ENCODE measurements at regions not wholly inside any gene's neighbourhood (a gene's known extent, or its start where the extent isn't known, plus 50 kb on each side); places are given as distances from the start of the nearest gene placed in this dataset.
"Not testable (repeated sequence)": the region's sequence is repeated elsewhere in the genome, so short reads cannot be mapped to it uniquely, and the experiment has no call there.

DNA sequence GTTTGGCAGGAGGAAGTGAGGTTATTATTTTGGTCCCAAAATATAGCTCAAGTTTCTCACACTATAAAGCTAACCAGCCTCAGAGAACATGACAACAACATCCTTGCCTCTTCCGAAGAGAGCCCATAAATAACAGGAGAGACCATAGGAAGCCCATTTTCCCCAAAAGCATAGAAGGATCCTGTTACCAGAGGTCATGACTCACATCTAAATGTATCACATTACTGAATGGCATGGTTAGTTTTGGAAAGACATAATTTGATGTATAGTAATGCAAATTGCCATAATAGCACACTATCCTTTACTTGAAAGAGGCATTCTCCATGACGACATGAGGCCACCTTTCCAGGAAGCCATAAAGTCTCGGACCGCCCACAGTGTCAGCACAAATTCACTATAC, 238.8 kb upstream of the GRIA3 start:
- TF ChIP-seq EZH2phosphoT487 (IDR thresholded peaks at IDR 0.05; ENCODE audit: low read depth) = no peak
- TF ChIP-seq, protein P1, sequence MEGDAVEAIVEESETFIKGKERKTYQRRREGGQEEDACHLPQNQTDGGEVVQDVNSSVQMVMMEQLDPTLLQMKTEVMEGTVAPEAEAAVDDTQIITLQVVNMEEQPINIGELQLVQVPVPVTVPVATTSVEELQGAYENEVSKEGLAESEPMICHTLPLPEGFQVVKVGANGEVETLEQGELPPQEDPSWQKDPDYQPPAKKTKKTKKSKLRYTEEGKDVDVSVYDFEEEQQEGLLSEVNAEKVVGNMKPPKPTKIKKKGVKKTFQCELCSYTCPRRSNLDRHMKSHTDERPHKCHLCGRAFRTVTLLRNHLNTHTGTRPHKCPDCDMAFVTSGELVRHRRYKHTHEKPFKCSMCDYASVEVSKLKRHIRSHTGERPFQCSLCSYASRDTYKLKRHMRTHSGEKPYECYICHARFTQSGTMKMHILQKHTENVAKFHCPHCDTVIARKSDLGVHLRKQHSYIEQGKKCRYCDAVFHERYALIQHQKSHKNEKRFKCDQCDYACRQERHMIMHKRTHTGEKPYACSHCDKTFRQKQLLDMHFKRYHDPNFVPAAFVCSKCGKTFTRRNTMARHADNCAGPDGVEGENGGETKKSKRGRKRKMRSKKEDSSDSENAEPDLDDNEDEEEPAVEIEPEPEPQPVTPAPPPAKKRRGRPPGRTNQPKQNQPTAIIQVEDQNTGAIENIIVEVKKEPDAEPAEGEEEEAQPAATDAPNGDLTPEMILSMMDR (IDR thresholded peaks at IDR 0.05; ENCODE audit: low read depth, low read length) = no peak
- Histone ChIP-seq H3K27me3 (ENCODE audit: low read depth, low read length) (no peaks in the 10 kb centered on the region), H2AFZ (ENCODE audit: low read depth, low read length) (no peak overlapping the region), H3K4me3 (ENCODE audit: low read length) (no peak overlapping the region), H3K4me1 (ENCODE audit: low read length) (no peaks in the 10 kb centered on the region), H3K27ac (ENCODE audit: low read length) (no peak overlapping the region), H3K36me3 (replicated peaks; ENCODE audit: low read depth, low read length) (no peaks in the 10 kb centered on the region), H4K20me1 (ENCODE audit: insufficient read depth, low read length) (no peaks in the 10 kb centered on the region), H3K79me2 (ENCODE audit: low read length) (no peaks in the 10 kb centered on the region), H3K4me2 (ENCODE audit: low read length) (no peak overlapping the region), H3K9ac (ENCODE audit: low read length) (no peak overlapping the region), H3K9me3 (ENCODE audit: insufficient read depth, low read length) (no peaks in the 10 kb centered on the region)

DNA sequence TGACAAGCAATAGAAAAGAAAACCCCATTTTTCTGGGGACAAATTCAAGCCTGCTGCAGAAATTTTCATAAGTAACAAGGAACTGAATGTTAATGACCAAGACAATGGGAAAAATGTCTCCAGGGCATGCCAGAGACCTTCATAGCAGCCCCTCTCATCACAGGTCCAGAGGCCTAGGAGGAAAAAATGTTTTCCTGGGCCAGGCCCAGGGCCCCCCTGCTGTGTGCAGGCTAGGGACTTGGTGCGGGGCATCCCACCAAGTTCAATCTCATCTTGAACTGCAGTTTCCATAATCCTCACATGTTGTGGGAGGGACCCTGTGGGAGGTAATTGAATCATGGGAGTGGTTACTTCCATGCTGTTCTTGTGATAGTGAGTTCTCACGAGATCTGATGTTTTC, 211.5 kb upstream of the GRIA3 start:
- no peak for TF ChIP-seq EZH2phosphoT487 (IDR thresholded peaks at IDR 0.05; ENCODE audit: low read depth)
- TF ChIP-seq, protein P1 (IDR thresholded peaks at IDR 0.05; ENCODE audit: low read depth, low read length) = no peak
- Histone ChIP-seq H3K4me3 (ENCODE audit: low read length) (no peak overlapping the region), H3K36me3 (replicated peaks; ENCODE audit: low read depth, low read length) (no peaks in the 10 kb centered on the region), H3K27ac (ENCODE audit: low read length) (no peak overlapping the region), H3K9me3 (ENCODE audit: insufficient read depth, low read length) (no peaks in the 10 kb centered on the region), H3K27me3 (ENCODE audit: low read depth, low read length) (no peaks in the 10 kb centered on the region), H3K79me2 (ENCODE audit: low read length) (no peaks in the 10 kb centered on the region), H4K20me1 (ENCODE audit: insufficient read depth, low read length) (no peaks in the 10 kb centered on the region), H2AFZ (ENCODE audit: low read depth, low read length) (no peak overlapping the region), H3K4me1 (ENCODE audit: low read length) (no peaks in the 10 kb centered on the region), H3K4me2 (ENCODE audit: low read length) (no peak overlapping the region), H3K9ac (ENCODE audit: low read length) (no peak overlapping the region)

DNA sequence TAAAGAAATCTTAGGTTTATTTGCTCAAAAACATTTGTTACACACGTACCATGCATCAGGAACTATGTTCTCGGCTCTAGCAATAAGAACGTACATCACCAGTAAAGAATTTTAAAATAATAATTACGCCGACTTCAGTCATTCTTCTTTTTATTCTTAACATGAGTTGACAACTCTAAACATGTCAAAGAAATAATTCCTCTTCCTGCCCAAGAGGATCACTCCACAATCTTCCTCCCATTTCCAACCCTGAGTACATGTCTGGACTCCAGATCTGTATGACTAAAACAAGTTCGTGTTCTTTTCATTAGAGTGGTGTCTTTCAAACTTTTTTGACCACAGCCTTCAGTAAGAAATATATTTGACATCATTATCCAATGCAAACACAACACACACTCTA, 201.6 kb upstream of the GRIA3 start:
- no peak overlapping the region for H2AFZ ChIP-seq (ENCODE audit: low read depth, low read length)
- no peaks in the 10 kb centered on the region for H3K36me3 ChIP-seq (replicated peaks; ENCODE audit: low read depth, low read length)
- H3K9me3 ChIP-seq (ENCODE audit: insufficient read depth, low read length) = no peaks in the 10 kb centered on the region
- H3K4me3 ChIP-seq (ENCODE audit: low read length) = no peak overlapping the region
- H3K4me2 ChIP-seq (ENCODE audit: low read length) = no peak overlapping the region
- H3K4me1 ChIP-seq (ENCODE audit: low read length) = peaks cover 4% of the 10 kb centered on the region; the same call in 1 of the 2 replicates
- no peak overlapping the region for H3K27ac ChIP-seq (ENCODE audit: low read length)
- no peak overlapping the region for H3K9ac ChIP-seq (ENCODE audit: low read length)
- H3K27me3 ChIP-seq (ENCODE audit: low read depth, low read length) = no peaks in the 10 kb centered on the region
- no peaks in the 10 kb centered on the region for H4K20me1 ChIP-seq (ENCODE audit: insufficient read depth, low read length)
- TF ChIP-seq, protein P1 (IDR thresholded peaks at IDR 0.05; ENCODE audit: low read depth, low read length) = no peak
- TF ChIP-seq EZH2phosphoT487 (IDR thresholded peaks at IDR 0.05; ENCODE audit: low read depth) = no peak
- H3K79me2 ChIP-seq (ENCODE audit: low read length) = no peaks in the 10 kb centered on the region

DNA sequence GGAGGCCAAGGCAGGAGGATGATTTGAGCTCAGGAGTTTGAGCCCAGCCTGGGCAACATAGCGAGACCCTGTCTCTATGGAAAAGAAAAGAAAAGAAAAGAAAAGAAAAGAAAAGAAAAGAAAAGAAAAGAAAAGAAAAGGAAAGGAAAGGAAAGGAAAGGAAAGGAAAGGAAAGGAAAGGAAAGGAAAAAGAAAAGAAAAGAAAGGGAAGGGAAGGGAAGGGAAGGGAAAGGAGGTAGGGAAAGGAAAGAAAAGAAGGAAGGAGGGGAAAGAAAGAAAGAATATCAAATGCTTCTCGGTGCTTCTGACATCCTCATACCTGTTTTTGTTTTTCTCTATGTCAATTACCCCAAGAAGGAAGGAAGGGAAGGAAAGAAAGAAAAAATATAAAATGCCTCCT, 181.2 kb upstream of the GRIA3 start:
- H3K9ac ChIP-seq (ENCODE audit: low read length); H3K4me3 ChIP-seq (ENCODE audit: low read length); H3K27me3 ChIP-seq (ENCODE audit: low read depth, low read length); H4K20me1 ChIP-seq (ENCODE audit: insufficient read depth, low read length); H3K4me2 ChIP-seq (ENCODE audit: low read length); H2AFZ ChIP-seq (ENCODE audit: low read depth, low read length); H3K4me1 ChIP-seq (ENCODE audit: low read length); H3K79me2 ChIP-seq (ENCODE audit: low read length); H3K9me3 ChIP-seq (ENCODE audit: insufficient read depth, low read length); H3K36me3 ChIP-seq (replicated peaks; ENCODE audit: low read depth, low read length); H3K27ac ChIP-seq (ENCODE audit: low read length): not testable (repeated sequence)

DNA sequence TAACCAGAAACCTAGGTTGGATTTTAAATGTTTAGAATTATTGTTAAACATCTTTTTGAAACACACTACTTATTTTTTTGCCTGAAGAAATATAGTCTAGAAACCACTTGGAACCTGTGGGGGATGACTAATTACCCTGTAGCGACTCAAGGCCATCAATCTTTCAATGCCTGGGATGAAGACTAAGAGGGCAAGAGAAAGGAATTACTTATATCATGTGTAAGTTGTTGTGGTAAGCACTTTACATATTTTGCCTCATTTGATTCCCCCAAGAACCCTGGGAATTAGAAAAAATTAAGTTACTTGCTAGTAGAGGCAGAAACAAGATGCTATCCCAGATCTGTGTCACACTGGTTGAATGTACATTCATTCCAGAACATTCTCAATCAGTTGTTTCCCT, 170.9 kb upstream of the GRIA3 start:
- no peak overlapping the region for H3K4me2 ChIP-seq (ENCODE audit: low read length)
- no peaks in the 10 kb centered on the region for H3K79me2 ChIP-seq (ENCODE audit: low read length)
- H2AFZ ChIP-seq (ENCODE audit: low read depth, low read length) = no peak overlapping the region
- H3K27ac ChIP-seq (ENCODE audit: low read length) = no peak overlapping the region
- H3K9me3 ChIP-seq (ENCODE audit: insufficient read depth, low read length) = no peaks in the 10 kb centered on the region
- H3K4me1 ChIP-seq (ENCODE audit: low read length) = no peaks in the 10 kb centered on the region
- no peak overlapping the region for H3K9ac ChIP-seq (ENCODE audit: low read length)
- H3K36me3 ChIP-seq (replicated peaks; ENCODE audit: low read depth, low read length) = no peaks in the 10 kb centered on the region
- TF ChIP-seq EZH2phosphoT487 (IDR thresholded peaks at IDR 0.05; ENCODE audit: low read depth) = no peak
- TF ChIP-seq, protein P1 (IDR thresholded peaks at IDR 0.05; ENCODE audit: low read depth, low read length) = no peak
- H3K4me3 ChIP-seq (ENCODE audit: low read length) = no peak overlapping the region
- no peaks in the 10 kb centered on the region for H3K27me3 ChIP-seq (ENCODE audit: low read depth, low read length)
- no peaks in the 10 kb centered on the region for H4K20me1 ChIP-seq (ENCODE audit: insufficient read depth, low read length)
